ENCODE measurements at regions not wholly inside any gene's neighbourhood (a gene's known extent, or its start where the extent isn't known, plus 50 kb on each side); places are given as distances from the start of the nearest gene placed in this dataset.

DNA sequence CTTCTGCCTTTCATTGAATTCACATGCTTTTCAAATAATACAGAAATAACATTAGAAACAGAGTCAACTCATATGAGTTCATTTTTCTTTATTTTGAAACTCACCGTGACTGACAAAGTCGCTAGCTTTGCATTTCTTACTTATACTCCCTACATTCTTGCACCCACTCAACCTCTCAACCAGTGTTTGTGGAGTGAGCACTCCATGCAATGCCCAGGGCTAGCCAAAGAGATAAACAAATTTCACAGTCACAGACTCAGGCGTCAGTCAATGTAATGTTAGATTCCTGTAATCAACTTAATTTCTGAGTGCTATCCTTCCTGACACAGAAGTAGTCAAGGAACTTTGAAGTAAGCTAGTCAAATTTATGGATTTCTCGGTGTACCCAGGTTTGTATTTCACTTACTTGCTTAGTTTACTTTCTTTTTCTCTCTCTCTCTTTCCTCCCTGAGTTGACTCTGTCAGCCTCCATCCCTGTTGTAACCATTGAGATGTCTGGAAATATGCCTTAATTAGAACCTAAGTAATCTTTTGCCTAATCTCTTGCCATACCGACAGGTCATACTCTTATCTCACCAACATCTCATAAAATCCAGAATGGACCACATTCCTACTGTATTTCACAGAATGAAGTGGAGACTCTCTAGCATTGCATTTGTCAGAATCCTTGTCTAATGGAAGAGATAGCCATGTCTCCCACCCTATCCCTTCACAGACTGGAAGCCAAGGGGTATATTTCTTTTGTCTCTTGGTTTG, 413.0 kb downstream of the AEBP2 start:
- in situ Hi-C loops (cut with HindIII; ENCODE audit: low sequenced_read_pairs), result no loop called here

DNA sequence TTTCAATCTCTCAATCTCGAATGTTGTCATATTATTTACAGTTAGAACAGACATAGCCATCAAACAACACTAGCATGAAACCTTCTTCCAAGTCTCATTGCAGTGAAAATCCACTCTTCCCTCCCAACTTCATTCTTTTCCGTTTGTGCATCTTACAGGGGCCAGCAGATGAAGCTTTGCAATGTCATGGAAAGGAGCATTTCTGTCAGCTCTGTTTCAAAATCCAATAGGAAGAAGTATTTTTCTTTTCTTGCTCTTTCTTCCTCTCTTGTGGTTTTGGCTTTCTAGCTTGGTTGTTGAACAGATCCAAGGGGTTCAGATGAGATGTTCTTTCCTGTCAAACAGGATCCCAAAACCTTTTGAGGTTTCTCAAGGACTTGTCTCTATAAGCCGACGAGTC, 416.6 kb downstream of the AEBP2 start:
- in situ Hi-C loops (cut with HindIII; ENCODE audit: low sequenced_read_pairs), result no loop called here

DNA sequence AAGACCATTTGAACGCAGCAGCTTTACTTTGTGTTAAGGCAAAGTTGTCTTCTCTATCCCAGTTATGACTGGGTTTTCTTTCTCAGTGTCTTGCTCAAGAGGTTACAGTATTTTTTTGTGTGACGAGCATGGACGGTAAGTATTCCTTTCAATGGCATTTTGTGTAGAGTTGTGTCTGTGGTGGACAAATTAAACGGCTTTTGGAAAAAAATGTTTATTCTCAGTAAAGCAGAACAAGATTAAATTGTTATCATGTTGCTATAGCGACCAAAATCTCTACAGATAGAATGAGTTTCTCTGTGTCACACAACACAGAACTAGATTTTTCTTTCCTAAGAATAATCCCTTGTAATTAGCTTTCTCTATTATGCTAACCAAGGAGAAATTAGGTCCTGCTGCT, 417.1 kb downstream of the AEBP2 start:
- in situ Hi-C loops (cut with HindIII; ENCODE audit: low sequenced_read_pairs), result no loop called here

DNA sequence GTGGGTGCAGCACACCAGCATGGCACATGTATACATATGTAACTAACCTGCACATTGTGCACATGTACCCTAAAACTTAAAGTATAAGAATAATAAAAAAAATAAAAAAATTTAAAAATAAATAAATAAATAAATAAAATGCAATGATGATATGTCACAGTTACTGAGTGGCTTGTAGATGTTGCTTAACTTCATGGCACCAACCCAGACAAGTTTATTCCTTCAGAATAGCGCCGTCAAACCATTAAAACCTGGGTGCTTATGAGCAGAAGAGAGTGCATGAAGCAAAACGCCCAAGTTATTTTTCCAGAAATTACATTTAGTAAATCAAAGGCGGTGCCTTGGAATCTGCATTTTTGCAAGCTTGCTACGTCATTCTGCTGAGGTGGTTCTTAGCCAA, 417.9 kb downstream of the AEBP2 start:
- in situ Hi-C loops (cut with HindIII; ENCODE audit: low sequenced_read_pairs), result no loop called here

DNA sequence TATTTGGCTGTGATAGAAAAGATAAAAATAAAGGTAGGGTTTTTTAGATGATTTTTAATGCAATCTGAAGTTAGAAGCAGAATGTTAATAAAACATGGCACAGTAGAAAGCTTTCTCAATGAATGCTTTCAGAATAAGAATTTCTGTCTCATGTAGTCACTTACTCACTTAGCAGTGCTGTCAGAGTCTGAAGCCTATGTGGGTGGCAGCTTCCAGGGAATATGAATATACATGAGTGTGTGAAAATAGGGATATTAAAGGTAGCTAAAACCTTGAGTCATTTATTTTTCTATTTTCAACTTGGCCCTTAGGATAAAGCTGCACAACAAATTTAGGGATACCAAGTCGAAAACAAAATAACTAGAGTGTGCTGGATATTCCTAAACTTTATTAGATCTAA, 427.9 kb downstream of the AEBP2 start:
- in situ Hi-C loops (cut with HindIII; ENCODE audit: low sequenced_read_pairs), result no loop called here

DNA sequence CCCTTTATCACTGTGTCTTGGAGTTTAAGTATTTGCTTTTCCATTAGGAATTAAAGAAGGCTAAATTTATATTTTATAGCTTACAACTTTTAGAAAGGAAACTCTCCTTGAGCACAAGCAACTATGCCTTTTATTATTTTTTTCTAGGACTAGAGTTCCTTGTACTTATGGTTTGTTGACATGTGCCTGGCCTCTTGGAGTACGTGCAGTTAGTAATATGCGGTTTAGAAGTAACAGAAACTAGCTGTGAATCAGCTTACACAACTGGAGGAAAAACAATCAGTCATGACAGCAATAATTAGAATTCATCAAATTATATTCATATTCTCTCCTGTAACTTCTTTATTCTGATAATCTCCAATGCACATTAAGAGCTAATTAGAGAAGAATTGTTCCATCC, 428.7 kb downstream of the AEBP2 start:
- in situ Hi-C loops (cut with HindIII; ENCODE audit: low sequenced_read_pairs), result no loop called here

DNA sequence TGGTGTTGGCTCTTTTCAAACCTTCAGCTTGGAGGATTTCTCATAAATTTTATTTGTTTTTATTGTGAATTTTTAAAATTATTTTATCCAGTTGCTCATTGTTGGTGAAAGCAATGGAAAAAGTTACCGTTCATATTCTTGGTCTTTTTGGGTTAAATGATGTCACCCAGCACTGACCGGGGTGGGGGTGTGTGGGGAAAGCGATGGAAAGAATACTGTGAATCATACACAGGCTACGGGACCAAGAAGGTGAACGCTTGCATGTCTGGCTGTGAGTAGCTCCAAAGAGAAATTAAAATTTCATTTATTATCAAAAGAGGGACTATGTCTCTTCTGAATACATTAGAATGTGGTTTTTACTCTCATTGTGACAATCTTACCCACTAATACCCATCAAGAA, 430.1 kb downstream of the AEBP2 start:
- in situ Hi-C loops (cut with HindIII; ENCODE audit: low sequenced_read_pairs), result no loop called here

DNA sequence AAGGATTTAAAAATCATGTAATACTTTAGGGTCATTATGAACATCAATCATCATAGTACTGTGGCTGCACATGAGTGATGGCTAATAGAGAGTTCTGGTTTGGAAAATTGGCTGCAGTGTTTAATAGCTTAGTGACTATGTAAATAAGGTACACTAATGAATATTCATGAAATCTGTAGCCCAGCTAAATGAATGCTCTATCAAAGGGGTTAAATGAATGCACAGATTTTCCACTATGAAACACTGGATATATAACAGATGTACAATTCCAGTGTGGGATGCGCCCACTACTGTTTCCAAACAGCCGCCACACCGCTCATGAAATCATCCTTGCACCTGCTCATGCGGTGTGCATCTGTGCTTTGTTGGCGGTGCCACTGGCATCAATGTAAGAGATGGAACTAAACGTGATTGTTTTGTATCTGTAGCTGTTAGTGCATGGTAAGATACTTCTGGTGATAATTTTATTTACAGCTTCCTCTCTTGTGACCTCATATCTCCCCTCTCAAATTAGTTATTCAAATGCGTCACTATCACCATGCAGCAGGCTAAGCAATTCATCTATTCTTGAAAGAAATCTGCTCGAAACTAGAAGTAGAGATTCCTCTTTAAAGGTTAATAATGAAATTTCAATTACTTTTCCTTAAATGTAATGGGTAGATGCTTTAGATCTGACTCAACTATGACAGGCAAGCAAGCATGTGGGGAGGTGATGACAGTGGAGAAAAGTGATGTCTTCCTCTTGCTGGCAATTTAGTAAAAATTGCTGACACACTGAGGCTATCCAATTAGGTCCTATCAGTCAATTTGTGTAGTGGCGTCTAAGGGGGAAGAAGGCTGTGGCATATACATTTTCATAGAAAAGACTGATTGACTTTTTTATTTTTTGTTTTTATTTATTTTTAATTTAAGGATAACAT, 433.6 kb downstream of the AEBP2 start:
- in situ Hi-C loops (cut with HindIII; ENCODE audit: low sequenced_read_pairs), result no loop called here

DNA sequence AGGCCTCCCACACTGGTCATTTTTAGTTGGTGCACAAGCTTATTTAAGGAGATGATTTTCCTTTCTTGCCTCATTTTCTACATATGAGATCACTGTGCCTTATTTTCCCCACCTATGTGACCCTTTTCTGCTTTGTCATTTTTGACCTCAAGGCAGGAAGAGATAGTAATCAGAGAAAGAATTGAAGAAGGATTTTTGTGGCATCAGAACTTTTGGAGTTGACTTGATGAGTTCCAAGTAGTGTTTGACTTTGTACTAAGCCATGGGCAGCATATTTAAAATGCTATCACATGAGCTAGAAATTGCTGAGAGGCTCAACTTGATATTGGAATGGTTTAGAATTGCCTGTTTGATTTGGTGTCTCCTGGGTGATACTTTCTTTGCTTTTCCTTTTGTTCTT, 440.8 kb downstream of the AEBP2 start:
- in situ Hi-C loops (cut with HindIII; ENCODE audit: low sequenced_read_pairs), result no loop called here

DNA sequence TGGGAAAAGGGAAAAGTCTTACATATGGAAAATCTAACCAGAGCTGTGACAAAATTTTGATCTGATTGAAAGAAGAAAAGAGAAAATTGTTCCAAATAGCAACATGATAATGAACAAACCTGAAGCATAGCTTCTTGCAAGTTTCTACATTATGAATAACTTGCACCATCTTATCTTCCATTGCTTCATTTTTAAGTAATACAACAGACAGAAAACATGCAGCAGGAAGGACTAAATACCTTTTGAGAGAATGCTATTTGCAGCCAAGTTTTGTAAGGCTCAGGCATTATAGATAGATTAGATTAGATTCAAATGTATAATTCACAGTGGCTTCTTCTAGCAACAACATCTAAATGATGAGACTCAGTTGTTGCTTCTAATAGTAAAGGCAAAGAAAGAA, 441.4 kb downstream of the AEBP2 start:
- in situ Hi-C loops (cut with HindIII; ENCODE audit: low sequenced_read_pairs), result no loop called here

DNA sequence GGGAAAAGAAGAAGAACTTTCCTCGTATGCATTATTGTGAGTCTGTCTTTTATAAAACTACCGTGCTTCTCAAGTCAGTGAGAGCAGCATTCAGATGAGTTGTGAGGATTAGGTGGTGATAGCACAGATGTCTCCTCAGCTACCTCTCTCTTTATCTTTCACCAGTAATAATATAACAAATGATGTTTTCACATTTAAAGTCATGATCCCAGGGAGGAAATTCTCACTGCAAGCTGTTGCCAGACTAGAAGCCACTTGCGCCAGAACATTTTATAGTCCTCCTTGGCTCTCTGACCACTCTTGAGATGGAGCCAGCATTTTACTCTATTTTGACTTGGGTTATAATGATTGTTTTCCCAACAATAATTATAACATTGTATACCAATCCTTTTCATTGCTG, 443.1 kb downstream of the AEBP2 start:
- in situ Hi-C loops (cut with HindIII; ENCODE audit: low sequenced_read_pairs), result no loop called here

DNA sequence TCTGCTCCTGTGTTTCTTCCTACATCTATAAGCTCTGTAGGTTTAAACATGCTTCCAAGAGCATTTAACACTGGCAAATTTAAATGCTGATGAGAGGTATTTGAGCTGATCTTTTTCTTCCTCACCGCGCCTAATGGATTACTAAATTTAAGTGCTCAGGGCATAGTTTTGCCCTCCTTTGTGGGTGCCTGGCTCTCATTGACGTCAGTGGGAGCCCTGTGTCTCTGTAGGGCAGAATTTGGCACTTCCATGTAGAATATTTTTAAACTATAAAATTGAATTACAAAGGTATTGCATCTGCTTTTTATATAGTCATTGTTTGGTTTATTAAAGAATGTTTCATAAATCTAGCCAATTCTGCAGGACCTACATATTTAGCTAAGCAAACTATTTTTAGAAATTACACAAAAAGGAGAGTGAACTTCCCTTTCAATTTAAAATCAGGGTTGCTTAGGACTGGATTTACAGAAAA, 444.8 kb downstream of the AEBP2 start:
- in situ Hi-C loops (cut with HindIII; ENCODE audit: low sequenced_read_pairs), result no loop called here

DNA sequence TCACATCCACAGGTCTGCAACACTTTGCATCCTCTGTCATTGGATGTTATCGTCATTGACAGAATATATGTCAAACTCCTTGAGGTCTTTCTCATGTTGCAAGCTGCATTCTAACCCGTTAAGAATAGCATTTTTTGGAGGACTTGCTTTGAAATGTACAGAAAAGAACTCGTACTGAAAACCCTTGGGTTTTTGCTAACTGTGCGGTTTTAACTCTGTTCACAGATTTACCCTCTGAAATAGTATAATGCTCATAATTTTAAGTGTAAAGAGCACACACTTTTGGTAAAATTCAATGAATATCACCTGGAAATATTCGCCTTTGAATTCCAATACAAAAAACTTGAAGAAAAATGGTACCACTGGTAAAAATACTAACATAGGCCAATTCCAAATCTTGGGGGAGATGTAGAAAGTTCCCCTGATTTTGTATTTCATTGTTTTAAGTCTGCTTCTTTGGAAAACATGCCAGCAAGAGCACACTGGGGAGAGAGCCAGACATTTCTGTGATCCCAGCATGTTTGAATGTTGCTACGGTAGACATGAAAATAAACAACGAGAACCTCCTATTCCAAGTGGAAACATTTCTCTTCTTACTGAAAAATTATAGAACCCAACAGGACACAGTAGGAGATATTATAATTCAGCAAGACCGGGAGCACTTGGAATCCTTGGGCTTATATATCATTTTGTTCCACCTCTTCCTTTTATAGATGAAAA, 446.0 kb downstream of the AEBP2 start:
- in situ Hi-C loops (cut with HindIII; ENCODE audit: low sequenced_read_pairs), result no loop called here

DNA sequence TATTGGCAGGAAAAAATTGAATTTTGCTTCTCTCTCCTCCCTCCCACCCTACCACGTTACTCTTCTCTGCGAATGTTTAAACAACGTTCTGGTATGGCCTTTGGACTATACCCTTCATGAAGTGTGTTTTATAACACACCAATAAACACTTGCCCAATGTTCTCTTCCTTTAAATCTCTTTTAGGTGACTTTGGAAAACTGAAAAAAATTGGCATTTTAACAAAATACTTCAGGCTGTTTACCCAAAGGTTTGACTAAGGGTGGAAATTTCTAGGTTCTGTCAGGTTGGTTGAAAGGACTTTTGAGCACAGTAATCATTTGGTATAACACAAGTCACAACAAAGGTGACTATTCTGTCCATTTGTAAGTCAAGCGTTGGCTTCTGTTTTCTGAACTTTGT, 446.8 kb downstream of the AEBP2 start:
- in situ Hi-C loops (cut with HindIII; ENCODE audit: low sequenced_read_pairs), result no loop called here

DNA sequence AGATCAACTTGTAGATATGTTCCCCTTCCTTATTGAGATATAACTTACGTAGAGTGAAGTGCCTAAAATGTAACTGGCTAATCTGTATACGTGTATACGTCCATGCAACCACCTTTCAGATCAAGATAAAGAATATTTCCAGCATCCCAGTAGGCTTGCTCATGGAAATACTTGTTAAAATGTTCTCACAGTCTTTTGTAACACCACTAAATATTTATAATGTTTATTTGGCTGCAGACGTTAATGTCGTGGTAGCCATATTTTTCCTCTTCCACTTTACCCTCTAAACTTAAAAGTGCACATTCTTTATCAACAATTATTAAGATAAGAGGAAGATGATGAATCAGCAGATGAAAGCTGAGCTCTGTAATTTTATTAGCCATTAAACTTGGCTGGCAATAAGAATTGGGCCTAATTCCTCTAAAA, 447.4 kb downstream of the AEBP2 start:
- in situ Hi-C loops (cut with HindIII; ENCODE audit: low sequenced_read_pairs), result no loop called here

DNA sequence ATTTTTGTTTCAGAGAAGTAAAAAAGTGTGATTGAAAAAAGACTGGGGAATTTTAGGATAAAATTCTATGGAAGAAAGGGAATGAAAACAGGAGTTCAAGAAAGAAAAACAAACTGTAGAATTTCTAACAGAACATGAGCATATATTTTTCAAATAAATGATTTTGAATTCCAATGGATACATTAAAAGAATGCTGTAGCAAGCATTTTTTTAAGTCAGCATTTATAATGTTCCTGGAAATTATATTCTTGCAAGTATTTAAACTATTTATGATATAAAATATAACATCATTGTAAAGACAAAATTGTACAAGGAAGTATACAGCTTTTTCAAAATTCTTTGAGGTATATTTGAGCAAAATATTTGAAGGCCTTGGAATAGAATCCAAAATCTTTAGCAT, 450.7 kb downstream of the AEBP2 start:
- in situ Hi-C loops (cut with HindIII; ENCODE audit: low sequenced_read_pairs), result no loop called here

DNA sequence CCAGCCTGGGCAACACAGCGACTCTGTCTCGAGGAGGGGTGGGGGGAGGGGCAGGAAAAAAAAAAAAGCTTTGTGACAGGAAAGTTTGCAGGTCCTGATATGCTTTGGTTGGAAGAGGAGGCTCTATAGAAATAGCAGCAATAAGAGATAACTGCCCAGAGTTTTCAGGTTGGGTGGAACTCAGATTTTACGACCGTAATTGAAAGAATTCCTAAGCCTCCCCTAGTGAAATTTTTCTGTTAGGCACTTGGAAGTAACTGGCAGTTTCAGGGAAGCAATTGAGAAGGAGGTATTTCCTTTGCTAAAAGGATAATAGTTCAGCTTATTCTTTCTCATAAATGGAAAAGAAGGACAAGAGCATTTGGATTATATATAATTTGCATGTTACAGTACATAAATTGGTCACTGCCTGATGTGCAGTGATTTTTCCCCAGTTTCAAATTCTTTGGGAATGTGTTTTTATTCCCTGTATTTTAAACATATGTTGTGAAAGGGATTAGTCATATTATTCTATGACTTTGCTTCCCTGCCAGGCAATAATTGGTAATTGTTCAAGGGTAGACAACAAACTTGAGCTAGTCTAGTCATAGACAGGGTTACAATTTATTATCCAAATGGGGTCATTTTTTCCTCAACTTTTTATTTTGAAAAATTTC, 452.8 kb downstream of the AEBP2 start:
- in situ Hi-C loops (cut with HindIII; ENCODE audit: low sequenced_read_pairs), result no loop called here

DNA sequence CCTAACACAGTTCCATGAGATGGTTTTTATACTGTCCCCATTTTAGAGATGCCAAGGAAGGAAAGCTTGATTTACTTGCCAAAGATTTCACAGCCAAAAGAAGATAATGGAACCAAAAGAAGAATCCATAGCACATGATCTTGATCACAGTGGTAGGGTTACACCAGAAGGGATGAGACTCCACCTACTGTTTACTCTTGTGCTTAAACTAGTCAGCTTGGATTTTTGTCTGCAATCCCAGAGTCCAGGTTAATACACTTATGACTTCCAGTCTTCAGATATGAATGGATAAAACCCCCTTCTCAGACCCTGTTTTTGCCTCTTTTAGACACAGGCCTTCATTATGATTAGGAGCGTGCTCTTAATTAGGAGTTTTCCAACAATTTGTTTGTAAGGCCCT, 454.2 kb downstream of the AEBP2 start:
- in situ Hi-C loops (cut with HindIII; ENCODE audit: low sequenced_read_pairs), result no loop called here

DNA sequence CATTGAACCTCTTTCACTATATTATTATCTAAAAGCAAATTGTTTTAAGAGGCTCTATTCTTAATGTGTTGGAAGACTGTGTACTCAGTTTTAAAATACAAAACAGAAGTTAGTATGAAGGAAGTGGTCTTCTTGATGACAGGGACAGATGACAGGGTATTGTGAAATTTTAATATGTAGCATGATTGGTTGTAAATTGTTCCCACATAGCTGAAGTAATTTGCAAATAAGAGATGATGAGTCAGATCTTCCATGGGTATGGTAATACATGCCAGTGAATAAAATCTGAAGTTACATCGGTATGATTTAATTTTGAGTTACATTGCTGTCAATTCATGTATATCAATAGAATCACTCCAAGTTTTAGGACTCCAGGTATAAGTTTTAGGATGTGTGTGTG, 454.8 kb downstream of the AEBP2 start:
- in situ Hi-C loops (cut with HindIII; ENCODE audit: low sequenced_read_pairs), result no loop called here

DNA sequence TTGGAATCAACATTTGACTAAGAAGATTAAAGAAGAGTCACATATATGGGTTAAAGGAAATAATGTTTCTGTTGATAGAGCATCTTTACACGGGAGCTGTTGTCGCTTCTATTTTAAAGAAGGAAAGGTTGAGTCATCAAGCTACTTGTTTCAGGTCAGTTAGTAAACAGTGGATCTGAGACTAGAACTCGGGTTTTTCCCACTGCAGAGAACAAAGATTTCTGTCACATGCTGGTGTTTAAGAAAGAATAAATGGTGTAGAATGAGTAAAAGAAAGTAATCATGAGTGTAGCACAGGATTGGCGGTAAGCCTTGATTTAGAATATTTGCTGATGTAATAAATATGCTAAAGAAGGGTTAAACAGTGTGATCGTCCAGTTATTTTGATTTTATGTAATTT, 455.5 kb downstream of the AEBP2 start:
- in situ Hi-C loops (cut with HindIII; ENCODE audit: low sequenced_read_pairs), result no loop called here
